Colonic mucosa (tissue), 4 donors: ENCODE measurements at regions not wholly inside any gene's neighbourhood (a gene's known extent, or its start where the extent isn't known, plus 50 kb on each side); places are given as distances from the start of the nearest gene placed in this dataset.

Experiments
- DNase-seq: peaks from one replicate; pipeline ENCODE4 v3.0.0-alpha.2; 2020
- H3K27ac ChIP-seq: fragments of 200-600 bp; one replicate; pipeline ENCODE4 v1.8.0; 2021
- H3K27me3 ChIP-seq: fragments of 200-600 bp; one replicate; pipeline ENCODE4 v1.8.0; 2021
- H3K36me3 ChIP-seq: fragments of 200-600 bp; one replicate; pipeline ENCODE4 v1.8.0; 2021
- H3K4me1 ChIP-seq: fragments of 200-600 bp; one replicate; pipeline ENCODE4 v1.8.0; 2021; ENCODE audit warnings: mild to moderate bottlenecking
- H3K4me3 ChIP-seq: fragments of 200-600 bp; one replicate; pipeline ENCODE4 v1.8.0; 2021
- H3K9ac ChIP-seq, 2 donors: one replicate each; pipeline ENCODE4 v1.7.0; 2013; ENCODE audit warnings: control low read depth in 2 of 2, low read depth in 2 of 2, low read length in 2 of 2
- H3K9me3 ChIP-seq: fragments of 200-600 bp; one replicate; pipeline ENCODE4 v1.8.0; 2021
- intact Hi-C: fragments of 100-400 bp; cut with DNase I; formaldehyde crosslinking; loops from one replicate; pipeline ENCODE4 v1.14.1; 2022
- TF ChIP-seq, protein P1 (sequence below): fragments of 200-600 bp; IDR thresholded peaks from one replicate; pipeline ENCODE4 v1.8.0; 2022; ENCODE audit warnings: antibody characterized with exemption, mild to moderate bottlenecking
- donor health status: healthy.
- donor health status: DM: no; HTN: no; CAD: no.
- donor health status: DM: no; HTN: no; CAD: no.

DNA sequence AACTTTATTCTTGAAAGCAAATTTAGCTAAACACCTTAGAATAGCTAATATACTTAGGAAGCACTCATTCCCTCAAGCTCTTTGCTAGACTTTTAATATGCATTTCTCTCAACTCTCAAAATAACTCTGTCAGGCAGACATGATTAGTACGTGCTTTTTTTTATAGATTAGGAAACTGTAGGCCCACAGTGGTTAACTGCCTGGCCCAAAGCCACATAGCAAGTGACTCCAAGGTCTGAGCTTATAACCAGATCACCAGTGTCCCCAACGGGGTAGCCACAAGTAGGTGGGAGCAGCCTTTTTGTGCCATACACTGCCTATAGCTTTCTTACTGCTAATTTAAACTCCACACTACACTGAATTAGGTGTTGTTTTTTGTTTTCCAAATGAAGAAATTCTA lies 576.8 kb downstream of the METTL4 start:
- TF ChIP-seq, protein P1, sequence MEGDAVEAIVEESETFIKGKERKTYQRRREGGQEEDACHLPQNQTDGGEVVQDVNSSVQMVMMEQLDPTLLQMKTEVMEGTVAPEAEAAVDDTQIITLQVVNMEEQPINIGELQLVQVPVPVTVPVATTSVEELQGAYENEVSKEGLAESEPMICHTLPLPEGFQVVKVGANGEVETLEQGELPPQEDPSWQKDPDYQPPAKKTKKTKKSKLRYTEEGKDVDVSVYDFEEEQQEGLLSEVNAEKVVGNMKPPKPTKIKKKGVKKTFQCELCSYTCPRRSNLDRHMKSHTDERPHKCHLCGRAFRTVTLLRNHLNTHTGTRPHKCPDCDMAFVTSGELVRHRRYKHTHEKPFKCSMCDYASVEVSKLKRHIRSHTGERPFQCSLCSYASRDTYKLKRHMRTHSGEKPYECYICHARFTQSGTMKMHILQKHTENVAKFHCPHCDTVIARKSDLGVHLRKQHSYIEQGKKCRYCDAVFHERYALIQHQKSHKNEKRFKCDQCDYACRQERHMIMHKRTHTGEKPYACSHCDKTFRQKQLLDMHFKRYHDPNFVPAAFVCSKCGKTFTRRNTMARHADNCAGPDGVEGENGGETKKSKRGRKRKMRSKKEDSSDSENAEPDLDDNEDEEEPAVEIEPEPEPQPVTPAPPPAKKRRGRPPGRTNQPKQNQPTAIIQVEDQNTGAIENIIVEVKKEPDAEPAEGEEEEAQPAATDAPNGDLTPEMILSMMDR, result no peak
- no peak overlapping the region for H3K9ac ChIP-seq
- H3K27ac ChIP-seq, result no peak overlapping the region
- no peaks in the 10 kb centered on the region for H3K36me3 ChIP-seq
- DNase-seq, result no peak
- H3K4me1 ChIP-seq, result no peaks in the 10 kb centered on the region
- H3K4me3 ChIP-seq, result no peak overlapping the region
- intact Hi-C loops, result no loop called here
- H3K9me3 ChIP-seq, result no peaks in the 10 kb centered on the region
- H3K27me3 ChIP-seq, result no peaks in the 10 kb centered on the region

DNA sequence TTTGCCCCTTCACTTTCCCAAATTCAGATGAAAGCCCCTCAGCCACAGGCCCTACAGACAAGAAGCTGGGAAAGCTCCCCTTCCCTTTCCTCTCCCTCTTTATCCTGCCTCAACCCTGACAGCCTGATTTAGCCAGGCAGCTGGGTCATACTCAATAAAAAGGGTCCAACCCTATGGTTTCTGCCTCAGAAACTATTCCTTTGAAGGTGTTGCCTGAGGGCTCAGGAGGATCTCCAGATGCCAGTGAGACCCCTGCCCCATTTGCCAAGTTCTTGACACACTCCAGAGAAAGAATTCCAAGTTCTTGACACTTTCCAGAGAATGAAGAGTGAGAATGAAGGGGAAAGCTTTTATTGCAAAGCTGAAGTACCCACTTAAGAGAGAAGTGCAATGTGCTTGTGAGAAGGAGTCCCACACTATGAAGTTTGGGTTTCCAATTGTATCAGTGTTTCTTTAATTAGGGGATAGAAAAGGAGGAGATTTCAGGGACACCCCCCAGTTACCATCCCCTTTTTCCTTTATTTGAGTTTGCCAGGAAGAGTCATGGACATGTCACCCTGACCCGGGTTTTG lies 576.2 kb downstream of the METTL4 start:
- no peaks in the 10 kb centered on the region for H3K27me3 ChIP-seq
- no peaks in the 10 kb centered on the region for H3K36me3 ChIP-seq
- H3K4me3 ChIP-seq, result no peak overlapping the region
- no peak overlapping the region for H3K9ac ChIP-seq
- TF ChIP-seq, protein P1, result no peak
- DNase-seq, result no peak
- no peaks in the 10 kb centered on the region for H3K4me1 ChIP-seq
- intact Hi-C loops, result no loop called here
- no peaks in the 10 kb centered on the region for H3K9me3 ChIP-seq
- H3K27ac ChIP-seq, result no peak overlapping the region

DNA sequence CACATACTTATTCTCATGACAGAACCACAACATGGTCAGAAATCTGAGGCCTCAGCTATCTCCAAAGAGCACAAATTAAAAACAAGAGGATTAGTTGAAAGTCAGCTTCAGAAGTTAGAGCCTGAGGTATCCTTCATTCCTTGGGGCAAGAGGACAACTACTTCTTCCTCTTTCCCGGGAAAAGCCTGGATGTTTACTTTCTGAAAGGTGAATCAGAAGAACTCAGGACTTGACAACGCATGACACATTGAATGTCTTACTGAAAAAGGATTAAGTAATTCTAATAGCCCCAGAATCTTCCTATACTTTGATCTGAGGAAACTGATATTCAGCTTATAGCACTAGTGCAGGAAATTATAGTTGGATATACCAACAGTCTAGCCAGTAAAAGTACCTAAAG lies 573.2 kb downstream of the METTL4 start:
- TF ChIP-seq, protein P1, result no peak
- Histone ChIP-seq H3K36me3 (no peaks in the 10 kb centered on the region), H3K9ac (no peak overlapping the region), H3K4me3 (no peak overlapping the region), H3K9me3 (no peaks in the 10 kb centered on the region), H3K27ac (no peak overlapping the region), H3K27me3 (no peaks in the 10 kb centered on the region), H3K4me1 (no peaks in the 10 kb centered on the region)
- intact Hi-C loops, result no loop called here
- DNase-seq, result no peak

DNA sequence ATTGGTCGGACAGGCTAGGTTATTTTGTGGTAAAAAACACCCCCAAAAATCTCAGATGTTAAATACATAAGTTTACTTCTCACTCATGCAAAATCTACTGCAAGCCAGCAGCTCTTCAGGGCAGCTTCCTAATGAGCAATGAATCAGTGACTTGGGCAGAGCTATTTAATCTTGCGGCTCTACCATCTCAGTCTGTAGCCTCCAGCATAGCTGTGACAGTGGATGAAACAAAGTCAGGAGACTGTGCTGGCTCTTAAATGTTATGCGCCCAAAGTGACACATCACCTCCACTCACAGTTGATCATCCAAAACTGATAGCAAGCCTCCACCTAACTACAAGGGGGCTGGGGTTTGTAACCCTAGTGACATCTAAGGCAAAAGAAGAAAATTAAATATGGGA lies 571.9 kb downstream of the METTL4 start:
- DNase-seq, result no peak
- no peak overlapping the region for H3K4me3 ChIP-seq
- H3K27ac ChIP-seq, result no peak overlapping the region
- H3K27me3 ChIP-seq, result no peaks in the 10 kb centered on the region
- H3K36me3 ChIP-seq, result no peaks in the 10 kb centered on the region
- no peaks in the 10 kb centered on the region for H3K4me1 ChIP-seq
- TF ChIP-seq, protein P1, result no peak
- H3K9me3 ChIP-seq, result no peaks in the 10 kb centered on the region
- H3K9ac ChIP-seq, result no peak overlapping the region
- intact Hi-C loops, result no loop called here

DNA sequence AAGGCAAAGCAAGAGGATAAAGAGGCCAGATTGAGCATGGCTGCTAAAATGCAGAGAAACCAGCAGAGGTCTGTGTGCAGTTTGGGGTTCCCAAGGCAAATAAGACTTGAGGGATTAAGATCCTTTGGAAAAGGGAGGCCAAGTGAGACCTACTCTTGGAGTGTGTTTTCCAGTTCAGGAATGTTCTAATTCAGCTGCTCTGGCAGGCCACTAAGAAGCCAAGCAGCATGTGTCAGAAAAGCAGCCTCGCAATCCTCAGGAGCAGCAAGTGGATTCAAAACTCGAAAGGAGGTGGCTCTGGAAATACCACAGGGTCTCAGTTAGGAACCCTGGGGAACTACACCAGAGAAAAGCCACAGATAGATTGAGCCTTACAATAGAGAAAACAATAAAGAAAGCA lies 569.2 kb downstream of the METTL4 start:
- Histone ChIP-seq H3K9me3 (no peaks in the 10 kb centered on the region), H3K4me1 (no peaks in the 10 kb centered on the region), H3K9ac (no peak overlapping the region), H3K4me3 (no peak overlapping the region), H3K27me3 (no peaks in the 10 kb centered on the region), H3K36me3 (no peaks in the 10 kb centered on the region), H3K27ac (no peak overlapping the region)
- intact Hi-C loops, result no loop called here
- DNase-seq, result no peak
- TF ChIP-seq, protein P1, result no peak
